GM18498 (cell line): ENCODE measurements at regions not wholly inside any gene's neighbourhood (a gene's known extent, or its start where the extent isn't known, plus 50 kb on each side); places are given as distances from the start of the nearest gene placed in this dataset.
"Not testable (repeated sequence)": the region's sequence is repeated elsewhere in the genome, so short reads cannot be mapped to it uniquely, and the experiment has no call there.

Experiments used
- ATAC-seq: cut with Tn5 transposase; IDR thresholded peaks from one replicate; pipeline ENCODE4 v1.9.1; 2021; ENCODE audit warnings: mild to moderate bottlenecking, moderate library complexity; ENCODE audit not compliant: unreplicated experiment

DNA sequence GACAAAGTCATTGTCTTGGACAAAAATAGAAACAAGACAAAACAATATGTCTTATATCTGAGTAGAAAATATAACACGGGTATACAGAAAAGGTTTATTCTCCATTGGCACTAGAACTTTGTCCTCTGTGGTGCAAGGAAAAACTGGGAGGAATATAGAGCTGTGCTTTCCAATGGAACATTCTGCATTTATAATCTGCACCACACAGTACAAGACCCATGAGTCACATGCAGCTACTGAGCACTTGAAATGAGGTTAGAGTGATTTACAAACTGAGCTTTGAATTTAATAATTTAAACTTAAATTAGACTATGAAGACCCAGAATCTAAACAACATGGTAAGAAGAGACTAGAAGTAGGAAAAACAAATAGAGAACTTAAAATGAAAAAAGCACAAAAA is 86.1 kb downstream of the RAP2A start:
- ATAC-seq = no peak

DNA sequence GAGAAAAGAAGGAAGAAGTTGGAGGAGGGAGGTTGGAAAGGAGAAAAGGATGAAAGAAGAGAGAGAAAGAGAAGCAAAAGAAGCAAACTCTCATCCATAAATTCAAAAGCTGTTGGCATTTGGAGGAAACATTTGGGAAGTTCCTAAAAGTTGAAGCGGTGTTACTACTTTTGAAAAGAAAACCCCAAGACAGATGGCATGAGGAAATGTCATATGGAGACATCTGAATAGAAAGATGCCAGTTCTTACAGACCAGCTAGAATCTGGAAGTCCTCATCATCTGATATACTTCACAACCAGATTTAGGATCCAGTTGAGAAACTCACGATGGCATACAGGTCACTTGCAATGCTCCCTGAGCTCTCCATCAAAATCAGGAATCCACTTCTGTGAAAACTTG is 86.9 kb downstream of the RAP2A start:
- no peak for ATAC-seq

DNA sequence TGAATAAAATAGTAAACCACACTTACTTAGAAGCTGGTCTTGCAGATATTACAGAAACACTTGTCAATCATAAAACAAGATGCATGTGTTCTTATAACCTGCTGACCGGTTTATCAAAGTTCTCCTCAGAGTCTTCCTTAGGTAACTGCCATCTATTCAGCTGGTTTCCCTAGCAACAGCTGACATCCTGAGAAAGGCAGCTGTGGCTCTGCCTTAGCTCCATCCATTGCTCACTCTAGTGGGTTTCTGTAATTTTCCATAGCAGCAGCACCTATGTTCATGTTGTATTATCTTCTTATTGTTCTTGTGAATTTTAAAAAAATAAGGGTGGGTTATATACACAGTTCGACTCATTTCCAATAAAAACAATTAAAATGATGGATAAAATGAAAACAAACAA is 87.8 kb downstream of the RAP2A start:
- no peak for ATAC-seq

DNA sequence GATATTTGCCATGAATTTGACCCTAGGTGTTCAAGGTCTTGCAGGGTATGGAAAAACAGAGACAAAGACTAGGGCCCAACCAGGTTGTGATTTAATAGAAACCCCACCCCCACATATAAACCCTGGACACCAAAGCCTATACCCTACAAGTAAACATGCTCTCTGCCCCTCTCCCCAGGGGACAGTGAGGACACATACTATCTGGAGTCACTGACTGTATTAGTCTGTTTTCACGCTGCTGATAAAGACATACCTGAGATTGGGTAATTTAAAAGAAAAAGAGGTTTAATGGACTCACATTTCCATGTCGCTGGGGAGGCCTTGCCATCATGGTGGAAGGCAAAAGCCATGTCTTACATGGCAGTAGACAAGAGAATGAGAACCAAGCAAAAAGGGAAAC is 88.3 kb downstream of the RAP2A start:
- no peak for ATAC-seq

DNA sequence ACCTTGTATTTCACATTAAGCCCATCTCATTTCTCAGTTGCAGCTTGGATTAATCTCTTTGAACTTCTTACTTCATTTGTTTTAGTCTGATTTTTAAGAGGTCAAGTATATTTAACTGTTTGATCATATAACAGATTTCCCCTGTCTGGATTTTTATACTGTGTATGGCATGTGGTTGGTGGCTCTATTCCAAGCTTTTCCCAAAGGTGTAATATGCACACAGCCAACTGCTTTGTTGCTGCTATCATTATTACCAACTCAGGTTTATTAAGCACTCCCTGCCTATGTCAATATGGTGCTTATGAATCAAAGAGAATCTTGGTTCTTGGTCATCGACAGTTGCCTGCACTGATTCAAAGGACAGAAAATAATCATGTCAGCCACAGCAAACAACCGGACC is 92.6 kb downstream of the RAP2A start:
- ATAC-seq = no peak

DNA sequence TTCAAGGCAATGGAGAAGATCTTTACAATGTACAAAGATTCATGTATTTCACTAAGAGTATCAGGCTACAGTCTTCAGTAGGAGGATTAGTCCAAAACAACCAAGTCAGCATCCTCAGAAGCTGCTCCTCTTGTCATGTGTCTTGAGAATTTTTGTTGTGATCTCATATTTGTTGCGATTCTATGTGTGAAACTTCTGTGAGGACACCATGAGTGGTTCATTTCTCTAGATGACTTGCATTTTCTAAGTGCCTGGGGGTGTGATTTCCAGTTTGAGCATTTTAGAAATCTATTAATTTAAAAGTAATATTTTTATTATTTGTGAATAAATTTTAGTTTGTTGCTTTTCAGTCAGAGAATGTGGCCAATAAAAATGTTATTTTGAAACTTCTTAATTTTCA is 94.5 kb downstream of the RAP2A start:
- ATAC-seq = no peak

DNA sequence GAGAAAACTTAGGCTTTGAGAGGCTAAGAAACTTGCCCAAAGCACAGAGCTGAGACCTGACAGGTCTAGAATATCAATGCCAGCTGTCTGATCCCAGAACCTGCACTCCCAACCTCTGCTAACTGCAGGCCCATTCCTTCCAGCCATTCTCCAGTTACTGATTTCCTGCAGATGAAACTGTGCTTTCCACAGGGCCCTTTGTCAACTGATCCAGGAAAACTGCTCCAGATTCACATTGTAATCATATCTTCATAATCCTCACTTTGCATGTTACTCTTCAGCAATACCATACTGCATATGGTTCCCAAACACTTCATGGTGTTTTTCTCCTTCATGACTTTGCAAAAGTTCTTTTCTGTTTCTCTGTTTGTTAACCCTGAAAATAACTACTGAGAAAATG is 100.6 kb downstream of the RAP2A start:
- no peak for ATAC-seq

DNA sequence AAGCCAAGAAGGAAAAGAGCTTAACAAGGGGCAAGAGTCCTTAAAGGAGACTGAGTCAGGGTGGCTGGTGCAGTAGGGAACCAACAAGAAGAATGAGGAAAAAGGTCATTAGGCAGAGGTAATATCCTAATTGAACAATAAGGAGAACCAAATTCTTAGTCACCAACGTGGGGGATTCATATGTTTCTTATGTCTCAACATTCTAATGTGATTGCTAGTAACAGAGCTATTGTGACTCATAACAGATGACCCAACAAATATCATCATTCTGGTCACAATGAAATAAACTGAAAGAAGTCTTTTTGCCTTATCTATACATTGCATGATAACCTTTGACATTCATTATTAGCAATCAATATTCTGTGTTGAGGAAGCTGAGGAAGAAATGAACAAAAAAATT is 101.6 kb downstream of the RAP2A start:
- no peak for ATAC-seq

DNA sequence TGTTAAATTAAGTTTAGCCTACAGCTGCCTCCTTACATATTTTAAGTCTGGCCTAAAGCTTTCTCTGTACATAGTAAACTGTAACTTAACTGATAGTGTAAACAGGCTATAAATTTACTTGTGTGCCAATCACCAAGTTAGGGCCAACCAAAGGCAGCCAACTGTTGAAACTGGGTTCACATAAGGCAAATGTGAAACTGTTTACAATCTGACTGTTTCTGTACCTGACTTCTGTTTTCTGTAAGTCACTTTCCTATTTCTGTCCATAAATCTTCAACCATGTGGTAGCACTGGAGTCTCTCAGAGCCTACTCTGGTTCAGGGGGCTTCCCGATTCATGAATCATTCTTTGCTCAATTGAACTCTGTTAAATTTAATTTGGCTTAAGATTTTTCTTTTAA is 103.1 kb downstream of the RAP2A start:
- ATAC-seq = peak; percentile 82

DNA sequence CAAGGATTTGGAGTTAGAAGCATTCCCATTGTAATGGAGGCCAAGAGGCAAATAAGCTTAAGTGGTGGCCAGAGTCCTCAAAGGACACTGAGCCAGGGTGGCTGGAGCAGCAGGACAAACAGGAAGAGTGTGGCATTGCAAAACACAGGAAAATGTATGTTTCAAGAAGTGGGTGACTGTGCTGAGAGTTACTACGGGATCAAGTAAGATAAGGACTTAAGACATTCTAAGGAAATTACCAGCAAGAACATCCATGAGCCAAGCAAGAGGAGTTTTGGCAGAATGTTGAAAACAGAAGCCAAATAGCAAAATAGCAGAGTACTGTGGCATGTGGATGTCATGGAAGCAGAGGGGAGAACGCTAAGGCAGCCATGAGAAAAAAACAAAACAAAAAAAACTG is 104.2 kb downstream of the RAP2A start:
- no peak for ATAC-seq

DNA sequence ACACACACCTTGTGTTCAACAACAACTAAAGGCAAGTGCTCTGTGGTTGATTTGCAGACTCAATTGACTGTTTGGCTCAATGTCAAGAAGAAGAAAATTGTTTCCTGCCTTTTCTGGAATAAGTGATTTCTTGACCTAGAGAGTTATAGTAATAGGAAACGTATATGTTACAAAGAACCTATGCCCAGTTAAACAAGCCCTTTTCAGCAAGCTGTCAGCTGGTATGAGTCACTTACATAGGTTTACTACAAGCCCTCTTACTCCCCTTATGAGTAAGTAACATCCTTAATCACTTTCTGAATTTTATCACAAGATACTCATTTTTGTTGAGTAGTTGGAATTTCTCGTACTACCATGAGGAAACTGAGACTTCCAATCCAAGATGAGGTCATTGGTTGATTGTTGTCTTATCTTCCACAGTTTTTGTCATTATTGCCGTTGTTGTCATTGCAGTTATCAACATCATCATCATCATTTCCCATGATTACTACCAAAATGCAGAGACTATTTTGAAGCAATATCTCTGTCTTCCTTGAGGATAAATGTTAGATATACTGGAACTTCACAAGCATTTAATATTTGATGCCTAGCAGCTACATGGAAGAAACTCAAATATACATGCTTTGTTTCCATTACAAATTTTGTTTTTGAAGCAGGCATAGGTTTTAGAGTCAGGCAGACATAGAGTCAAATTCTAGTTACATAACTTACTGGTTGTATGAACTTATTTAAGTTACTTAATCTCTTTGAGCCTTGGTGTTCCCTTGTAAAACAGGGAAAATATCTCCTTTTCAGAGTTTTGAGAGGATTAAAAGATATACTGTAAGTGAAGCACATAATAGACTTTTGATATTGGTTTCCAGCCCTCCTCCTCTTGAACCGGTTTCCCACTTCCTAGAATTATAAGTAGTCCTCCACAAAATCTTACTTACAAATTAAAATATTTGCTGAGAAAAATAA is 106.0 kb downstream of the RAP2A start:
- no peak for ATAC-seq

DNA sequence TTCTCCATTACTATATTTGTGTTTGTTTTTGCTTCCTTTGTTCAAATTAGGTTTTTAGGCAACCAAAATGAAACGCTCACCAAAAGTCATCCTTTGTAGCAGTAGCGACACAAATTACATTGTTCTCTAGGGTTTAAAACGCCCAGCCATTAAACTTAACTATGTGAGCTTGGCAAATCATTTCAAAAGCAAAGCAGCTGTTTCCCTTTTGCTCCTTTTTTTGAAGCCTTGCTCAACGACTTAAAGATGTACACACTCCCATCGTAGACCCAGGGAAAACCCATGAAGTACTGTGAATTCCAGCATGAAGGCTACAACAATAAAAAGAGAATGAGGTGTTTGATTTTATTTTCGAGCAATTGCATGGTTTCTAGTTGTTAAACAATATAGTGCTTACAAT is 106.7 kb downstream of the RAP2A start:
- no peak for ATAC-seq

DNA sequence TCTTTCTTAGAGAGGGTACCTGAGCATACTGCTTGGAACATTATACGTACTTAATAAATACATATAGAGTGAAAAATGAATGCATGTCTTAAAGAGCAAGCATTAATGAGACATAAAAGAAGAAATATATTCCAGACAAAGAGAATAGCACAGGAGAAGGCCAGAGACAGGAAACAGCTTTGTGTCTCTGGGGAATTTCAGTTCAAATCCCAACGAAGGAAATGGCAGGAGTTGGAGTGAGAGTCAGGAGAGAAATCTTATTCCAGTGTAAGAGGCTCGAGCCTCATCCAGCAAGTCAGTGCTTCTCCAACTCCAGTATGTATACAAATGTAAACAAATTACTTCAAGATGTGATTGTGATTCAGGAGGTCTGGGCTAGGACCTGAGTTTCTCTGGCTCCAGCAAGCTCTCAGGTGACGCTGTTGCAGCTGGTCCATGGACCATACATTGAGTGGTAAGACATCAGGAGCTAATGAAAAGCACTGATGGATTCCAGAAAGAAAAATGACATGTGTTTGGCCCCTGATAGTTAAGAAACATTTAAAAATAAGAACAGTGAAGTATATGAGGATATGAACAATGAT is 108.2 kb downstream of the RAP2A start:
- no peak for ATAC-seq

DNA sequence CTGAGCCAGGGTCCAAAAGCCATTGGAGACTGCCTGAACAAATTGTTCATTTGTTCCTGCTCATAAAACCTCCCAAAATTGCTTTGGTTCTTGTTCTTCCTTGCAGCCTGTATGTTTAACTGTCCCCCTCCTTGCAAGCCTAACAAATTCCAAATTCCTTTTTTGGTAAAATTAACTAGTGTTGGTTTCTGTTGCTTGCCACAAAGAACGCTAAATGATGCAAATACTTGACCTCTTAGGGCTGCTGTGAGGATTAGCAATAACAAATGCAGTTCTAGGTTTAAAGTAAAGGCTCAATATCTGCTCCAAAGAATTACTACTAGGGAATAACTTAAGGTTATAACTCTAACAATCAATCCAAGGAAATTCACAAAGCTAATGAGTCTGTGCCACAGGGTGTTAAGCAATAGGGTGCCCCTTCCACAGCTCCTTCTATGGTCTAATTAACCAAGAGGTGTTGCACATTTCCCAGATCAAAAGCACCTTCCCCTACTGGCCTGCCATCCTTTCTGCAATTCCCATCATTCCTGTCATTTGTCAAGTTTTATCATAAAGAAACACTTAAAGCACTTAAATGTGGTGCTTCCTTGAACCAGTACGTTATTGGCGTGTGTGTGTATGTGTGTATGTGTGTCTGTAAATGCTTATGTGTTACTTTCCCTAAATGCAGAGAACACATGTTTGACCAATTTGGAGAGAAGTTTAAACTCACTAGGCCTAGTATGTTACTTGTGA is 110.2 kb downstream of the RAP2A start:
- no peak for ATAC-seq

DNA sequence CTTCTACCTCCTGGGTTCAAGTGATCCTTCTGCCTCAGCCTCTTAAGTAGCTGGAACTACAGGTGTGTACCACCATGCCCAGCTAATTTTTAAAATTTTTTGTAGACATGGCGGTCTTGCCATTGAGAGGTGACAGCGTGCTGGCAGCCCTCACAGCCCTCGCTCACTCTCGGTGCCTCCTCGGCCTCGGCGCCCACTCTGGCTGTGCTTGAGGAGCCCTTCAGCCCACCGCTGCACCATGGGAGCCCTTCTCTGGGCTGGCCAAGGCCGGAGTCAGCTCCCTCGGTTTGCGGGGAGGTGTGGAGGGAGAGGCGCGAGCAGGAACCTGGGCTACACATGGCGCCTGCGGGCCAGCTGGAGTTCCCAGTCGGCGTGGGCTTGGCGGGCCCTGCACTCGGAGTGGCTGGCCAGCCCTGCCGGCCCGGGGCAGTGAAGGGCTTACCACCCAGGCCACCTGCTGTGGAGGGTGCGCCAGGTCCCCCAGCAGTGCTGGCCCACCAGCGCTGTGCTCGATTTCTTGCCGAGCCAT is 111.1 kb downstream of the RAP2A start:
- ATAC-seq = not testable (repeated sequence)

DNA sequence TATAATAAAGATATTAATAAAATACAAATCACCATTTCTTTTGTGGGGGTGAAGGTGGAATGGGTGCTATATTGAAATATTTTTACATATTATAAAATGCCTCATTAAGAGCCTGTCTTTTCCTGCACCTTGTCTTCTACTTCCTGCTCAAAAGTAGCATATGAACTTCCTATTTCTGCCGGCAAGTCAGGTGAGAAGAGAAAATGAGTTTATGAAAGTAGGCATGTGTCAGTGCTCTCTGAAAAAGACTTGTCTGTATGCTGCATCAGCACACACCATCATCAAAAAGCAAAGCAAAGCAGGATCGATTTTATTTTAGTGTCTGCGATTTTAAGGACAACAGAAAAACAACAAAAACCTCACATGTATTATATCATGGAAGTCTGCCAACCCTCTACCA is 114.2 kb downstream of the RAP2A start:
- ATAC-seq = peak; percentile 78

DNA sequence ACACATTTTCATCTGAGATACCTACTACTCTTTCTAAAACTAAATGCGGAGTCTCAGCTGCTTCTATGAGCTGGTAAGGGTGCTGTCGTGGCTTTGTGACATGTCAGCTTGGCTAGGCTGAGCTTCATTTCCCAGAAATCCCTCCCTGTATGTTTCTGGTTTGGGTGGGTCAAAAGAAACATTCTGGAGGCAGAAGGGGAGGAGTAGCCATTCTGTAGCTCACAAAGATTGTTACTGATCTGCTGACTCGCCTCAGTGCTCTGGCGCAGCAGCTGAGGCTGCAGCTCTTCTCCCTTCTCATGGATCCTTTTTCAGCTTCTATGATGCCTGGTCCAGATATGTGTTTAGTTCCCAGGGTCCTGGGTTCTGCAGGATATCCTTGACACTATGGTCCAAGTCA is 114.7 kb downstream of the RAP2A start:
- ATAC-seq = no peak

DNA sequence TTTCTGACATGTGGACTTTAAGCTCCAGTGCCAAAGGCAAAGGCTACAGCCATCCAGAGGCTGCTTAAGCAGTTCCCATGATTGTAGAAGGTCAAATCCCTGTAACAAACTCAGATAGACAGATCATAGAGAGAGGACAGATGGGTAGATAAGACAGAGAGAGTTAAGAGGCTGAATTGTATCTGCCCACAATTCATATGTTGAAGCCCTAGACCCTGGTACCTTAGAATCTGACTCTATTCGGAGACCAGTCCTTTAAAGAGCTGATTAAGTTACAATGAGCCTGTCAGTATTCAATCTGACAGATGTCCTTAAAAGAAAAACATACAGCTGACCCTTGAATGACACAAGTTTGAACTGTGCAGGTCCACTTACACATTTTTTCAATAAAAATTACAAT is 115.2 kb downstream of the RAP2A start:
- ATAC-seq = no peak

DNA sequence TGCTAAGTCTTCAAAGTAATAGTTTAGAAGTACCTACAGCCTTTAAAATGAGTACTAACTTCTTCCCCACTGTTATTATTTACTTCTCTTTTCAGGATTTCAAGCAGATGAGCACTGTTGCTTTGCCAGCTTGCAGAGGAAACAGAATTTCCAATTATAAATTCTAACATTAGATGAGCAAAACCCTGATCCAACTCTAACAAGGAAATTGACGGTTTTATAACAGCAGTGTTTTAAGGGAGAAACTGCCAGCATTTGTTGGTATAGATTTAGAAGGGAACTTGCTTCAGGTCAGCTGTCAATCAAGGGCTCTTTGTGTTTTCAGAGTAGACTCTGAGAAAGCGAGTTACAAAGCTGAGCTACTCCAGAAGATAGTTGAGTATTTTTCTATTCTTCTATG is 120.5 kb downstream of the RAP2A start:
- no peak for ATAC-seq

DNA sequence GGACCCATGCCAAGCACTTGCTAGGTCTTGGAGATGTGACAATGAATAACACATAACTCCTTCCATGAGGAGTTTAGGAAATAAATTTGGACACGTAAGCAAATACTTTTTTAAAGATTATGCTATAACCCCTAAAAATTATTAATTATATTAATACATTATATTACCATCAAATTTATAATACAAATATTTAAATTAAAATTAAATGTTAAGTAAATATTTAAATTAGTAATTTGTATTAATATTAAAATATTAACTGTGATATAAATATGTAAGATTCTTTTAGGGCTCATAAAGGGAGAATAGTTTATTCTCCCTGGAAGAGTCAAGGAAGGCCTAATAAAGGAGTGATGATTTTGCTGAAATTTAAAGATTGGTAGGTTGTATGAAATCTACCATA is 121.1 kb downstream of the RAP2A start:
- ATAC-seq = no peak

DNA sequence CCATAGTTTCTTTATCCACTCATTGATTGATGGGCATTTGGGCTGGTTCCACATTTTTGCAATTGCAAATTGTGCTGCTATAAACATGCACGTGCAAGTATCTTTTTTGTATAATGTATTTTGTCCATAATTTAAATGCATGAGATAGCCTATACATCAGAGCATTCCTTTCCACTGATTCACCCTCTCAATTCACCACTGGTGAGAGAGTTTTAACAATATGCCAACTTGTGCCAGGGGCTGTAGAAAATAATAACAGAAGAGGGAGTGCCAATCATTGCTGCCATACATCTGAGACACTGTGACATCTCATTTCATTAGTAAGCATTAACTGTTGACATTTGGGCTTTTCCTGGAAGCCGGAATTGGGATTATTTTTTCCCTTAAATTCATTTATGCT is 125.1 kb downstream of the RAP2A start:
- no peak for ATAC-seq

DNA sequence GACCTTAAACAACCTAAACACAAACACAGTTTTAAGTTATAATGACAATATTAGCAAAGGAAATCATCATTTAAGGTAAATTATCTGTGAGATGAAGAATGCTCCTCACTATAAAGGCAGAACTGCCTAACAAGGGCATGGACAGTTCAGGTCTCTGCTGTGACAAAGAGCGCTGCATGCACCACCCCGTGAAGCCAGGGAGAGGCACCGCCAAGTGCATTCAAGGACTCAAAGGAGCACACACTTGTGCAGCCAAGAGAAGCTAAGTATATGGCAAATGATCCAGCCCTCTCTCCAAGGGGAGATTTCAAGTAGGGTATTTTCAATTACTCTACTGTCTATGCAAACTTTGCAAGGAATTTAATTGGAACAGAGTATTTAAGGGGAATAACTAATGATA is 126.0 kb downstream of the RAP2A start:
- no peak for ATAC-seq
